Upper lobe of right lung (tissue), 1 donor: ENCODE measurements at regions not wholly inside any gene's neighbourhood (a gene's known extent, or its start where the extent isn't known, plus 50 kb on each side); places are given as distances from the start of the nearest gene placed in this dataset.

ENCODE experiments used
- ATAC-seq: fragments of 200-7000 bp; cut with Tn5 transposase; one replicate; pipeline ENCODE4 v1.9.1; 2020; ENCODE audit warnings: mild to moderate bottlenecking, moderate library complexity
- DNase-seq: peaks from one replicate; pipeline ENCODE4 v3.0.0-alpha.2; 2020
- H3K27ac ChIP-seq: fragments of 200-600 bp; one replicate; pipeline ENCODE4 v1.8.0; 2022
- H3K27me3 ChIP-seq: fragments of 200-600 bp; one replicate; pipeline ENCODE4 v1.8.0; 2022; ENCODE audit warnings: mild to moderate bottlenecking
- H3K36me3 ChIP-seq: fragments of 200-600 bp; one replicate; pipeline ENCODE4 v1.8.0; 2022
- H3K4me1 ChIP-seq: fragments of 200-600 bp; one replicate; pipeline ENCODE4 v1.8.0; 2022
- H3K4me3 ChIP-seq: fragments of 200-600 bp; one replicate; pipeline ENCODE4 v1.8.0; 2022; ENCODE audit warnings: mild to moderate bottlenecking
- H3K9me3 ChIP-seq: fragments of 200-600 bp; one replicate; pipeline ENCODE4 v1.8.0; 2022
- CTCF ChIP-seq: fragments of 200-600 bp; IDR thresholded peaks from one replicate; pipeline ENCODE4 v1.8.0; 2022; ENCODE audit warnings: antibody characterized with exemption
- intact Hi-C: fragments of 100-400 bp; cut with DNase I; formaldehyde crosslinking; loops from one replicate; pipeline ENCODE4 v1.11.0; 2022
- donor health status: DM: no; HTN: yes; CAD: no; lungs with severe emphysema.

GRCh38 chr16:86396901-86397311 lies 113.4 kb upstream of the FOXF1 start:
- Histone ChIP-seq H3K27me3 (peaks cover 3% of the 10 kb centered on the region), H3K4me3 (no peak overlapping the region), H3K27ac (peak overlapping the region; percentile 51), H3K4me1 (peaks cover 11% of the 10 kb centered on the region), H3K36me3 (no peaks in the 10 kb centered on the region), H3K9me3 (no peaks in the 10 kb centered on the region)
- TF ChIP-seq CTCF: no peak
- ATAC-seq (peak; percentile 17), DNase-seq (no peak)
- intact Hi-C loops: no loop called here

GRCh38 chr16:86398201-86398600 lies 112.1 kb upstream of the FOXF1 start:
- intact Hi-C loops: no loop called here
- TF ChIP-seq CTCF: no peak
- Histone ChIP-seq H3K36me3 (no peaks in the 10 kb centered on the region), H3K9me3 (no peaks in the 10 kb centered on the region), H3K27ac (no peak overlapping the region), H3K4me3 (no peak overlapping the region), H3K27me3 (peaks cover 3% of the 10 kb centered on the region), H3K4me1 (peaks cover 11% of the 10 kb centered on the region)
- ATAC-seq: no peak
- no peak for DNase-seq

GRCh38 chr16:86398622-86399021 lies 111.7 kb upstream of the FOXF1 start:
- Histone ChIP-seq H3K27me3 (peaks cover 3% of the 10 kb centered on the region), H3K4me3 (no peak overlapping the region), H3K9me3 (no peaks in the 10 kb centered on the region), H3K36me3 (no peaks in the 10 kb centered on the region), H3K4me1 (peaks cover 11% of the 10 kb centered on the region), H3K27ac (no peak overlapping the region)
- intact Hi-C loops: no loop called here
- no peak for ATAC-seq
- no peak for TF ChIP-seq CTCF
- DNase-seq: no peak

GRCh38 chr16:86401126-86401525 lies 109.2 kb upstream of the FOXF1 start:
- Histone ChIP-seq H3K9me3 (no peaks in the 10 kb centered on the region), H3K4me3 (no peak overlapping the region), H3K36me3 (no peaks in the 10 kb centered on the region), H3K27ac (no peak overlapping the region), H3K27me3 (peaks cover 13% of the 10 kb centered on the region), H3K4me1 (peaks cover 8% of the 10 kb centered on the region)
- ATAC-seq: no peak
- DNase-seq: no peak
- intact Hi-C loops: no loop called here
- no peak for TF ChIP-seq CTCF

- intact Hi-C loops: no loop called here
- DNase-seq (no peak), ATAC-seq (peak; percentile 74)
- H3K27ac ChIP-seq: no peak overlapping the region
- H3K36me3 ChIP-seq: no peaks in the 10 kb centered on the region
- no peak for TF ChIP-seq CTCF
- H3K4me1 ChIP-seq: no peaks in the 10 kb centered on the region
- peaks cover 14% of the 10 kb centered on the region for H3K27me3 ChIP-seq
- H3K9me3 ChIP-seq: no peaks in the 10 kb centered on the region
- H3K4me3 ChIP-seq: no peak overlapping the region
Observed at GRCh38 chr16:86403085-86403484, 107.2 kb upstream of the FOXF1 start.

GRCh38 chr16:86403541-86404163 lies 106.7 kb upstream of the FOXF1 start:
- no peak for TF ChIP-seq CTCF
- no peak for DNase-seq
- Histone ChIP-seq H3K4me3 (no peak overlapping the region), H3K27me3 (peaks cover 19% of the 10 kb centered on the region), H3K9me3 (no peaks in the 10 kb centered on the region), H3K27ac (no peak overlapping the region), H3K4me1 (no peaks in the 10 kb centered on the region), H3K36me3 (no peaks in the 10 kb centered on the region)
- intact Hi-C loops: no loop called here
- ATAC-seq: no peak
